ENCODE measurements at regions not wholly inside any gene's neighbourhood (a gene's known extent, or its start where the extent isn't known, plus 50 kb on each side); places are given as distances from the start of the nearest gene placed in this dataset.
"Not testable (repeated sequence)": the region's sequence is repeated elsewhere in the genome, so short reads cannot be mapped to it uniquely, and the experiment has no call there.

DNA sequence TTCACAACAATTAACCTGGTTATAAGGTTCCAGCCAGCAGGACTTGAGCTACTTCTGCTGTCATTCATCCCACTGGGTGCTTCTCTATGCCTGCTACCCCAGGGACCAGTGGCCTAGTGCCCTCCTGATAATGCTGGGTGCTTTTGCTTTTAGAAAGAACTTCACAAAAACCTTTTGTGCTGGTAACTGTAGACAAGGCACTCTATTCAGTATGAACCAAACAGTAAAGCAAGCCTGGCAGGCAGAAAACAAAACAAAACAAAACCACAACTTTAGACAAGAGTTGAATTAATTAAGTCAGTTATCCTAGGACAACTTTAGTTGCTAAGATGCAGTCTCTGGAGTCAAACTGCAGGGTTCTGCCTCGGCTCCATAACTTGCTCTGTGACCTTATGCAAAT, 61.9 kb upstream of the ADGRL2 start:
- DNase-seq: no peak

GRCh38 chr1:81733480-81733879, 67.3 kb upstream of the ADGRL2 start:
- no peak for DNase-seq

DNA sequence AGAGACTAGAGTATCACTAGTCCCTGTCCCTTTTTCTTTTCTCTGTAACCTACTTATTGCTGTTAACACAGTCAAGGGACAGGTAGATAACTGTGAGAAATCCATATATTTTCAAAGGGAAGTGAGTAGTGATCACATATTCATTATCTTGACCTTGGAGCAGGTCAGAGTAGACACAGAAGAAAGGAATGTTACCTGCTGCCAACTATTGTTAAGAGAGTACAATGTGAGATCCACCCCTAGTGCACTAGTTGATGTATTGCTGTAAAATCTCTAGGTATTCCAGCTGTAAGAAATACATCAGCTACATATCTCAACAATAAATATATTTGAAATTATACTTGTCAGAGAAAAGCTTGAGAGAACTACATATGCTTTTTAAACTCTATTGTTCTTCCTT, 68.7 kb upstream of the ADGRL2 start:
- DNase-seq: no peak

- DNase-seq: no peak
Measured at GRCh38 chr1:81730881-81731280, 69.9 kb upstream of the ADGRL2 start.

DNA sequence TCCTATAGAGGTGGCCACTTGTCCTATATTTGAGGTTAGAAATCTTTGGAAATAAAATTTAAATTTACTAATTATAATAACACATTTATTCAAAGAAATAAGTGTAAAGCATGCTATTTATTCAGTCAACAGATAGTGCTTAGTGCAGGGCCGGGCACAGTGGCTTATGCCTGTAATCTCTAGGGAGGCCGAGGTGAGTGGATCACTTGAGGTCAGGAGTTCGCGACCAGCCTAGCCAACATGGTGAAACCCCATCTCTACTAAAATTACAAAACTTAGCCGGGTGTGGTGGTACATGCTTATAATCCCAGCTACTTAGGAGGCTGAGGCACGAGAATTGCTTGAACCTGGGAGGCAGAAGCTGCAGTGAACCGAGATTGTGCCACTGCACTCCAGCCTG, 70.4 kb upstream of the ADGRL2 start:
- not testable (repeated sequence) for DNase-seq

GRCh38 chr1:81729818-81730217, 70.9 kb upstream of the ADGRL2 start:
- no peak for DNase-seq

GRCh38 chr1:81729239-81729638, 71.5 kb upstream of the ADGRL2 start:
- DNase-seq: no peak

DNA sequence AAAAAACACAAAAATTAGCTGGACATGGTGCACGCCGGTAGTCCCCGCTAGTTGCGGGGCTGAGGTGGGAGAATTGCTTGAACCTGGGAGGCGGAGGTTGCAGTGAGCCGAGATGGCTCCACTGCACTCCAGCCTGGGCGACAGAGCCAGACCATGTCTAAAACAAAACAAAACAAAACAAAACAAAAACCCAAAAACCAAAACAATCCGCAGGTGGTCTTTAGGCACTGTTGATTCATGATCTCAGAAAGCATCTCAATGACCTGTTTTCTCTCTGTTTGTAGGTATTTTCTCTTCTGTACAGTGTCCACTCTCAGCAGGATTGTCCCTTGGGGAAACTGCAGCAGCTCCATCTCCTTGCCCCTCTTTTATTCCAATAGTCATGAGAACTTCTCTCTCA, 74.9 kb upstream of the ADGRL2 start:
- no peak for DNase-seq

DNA sequence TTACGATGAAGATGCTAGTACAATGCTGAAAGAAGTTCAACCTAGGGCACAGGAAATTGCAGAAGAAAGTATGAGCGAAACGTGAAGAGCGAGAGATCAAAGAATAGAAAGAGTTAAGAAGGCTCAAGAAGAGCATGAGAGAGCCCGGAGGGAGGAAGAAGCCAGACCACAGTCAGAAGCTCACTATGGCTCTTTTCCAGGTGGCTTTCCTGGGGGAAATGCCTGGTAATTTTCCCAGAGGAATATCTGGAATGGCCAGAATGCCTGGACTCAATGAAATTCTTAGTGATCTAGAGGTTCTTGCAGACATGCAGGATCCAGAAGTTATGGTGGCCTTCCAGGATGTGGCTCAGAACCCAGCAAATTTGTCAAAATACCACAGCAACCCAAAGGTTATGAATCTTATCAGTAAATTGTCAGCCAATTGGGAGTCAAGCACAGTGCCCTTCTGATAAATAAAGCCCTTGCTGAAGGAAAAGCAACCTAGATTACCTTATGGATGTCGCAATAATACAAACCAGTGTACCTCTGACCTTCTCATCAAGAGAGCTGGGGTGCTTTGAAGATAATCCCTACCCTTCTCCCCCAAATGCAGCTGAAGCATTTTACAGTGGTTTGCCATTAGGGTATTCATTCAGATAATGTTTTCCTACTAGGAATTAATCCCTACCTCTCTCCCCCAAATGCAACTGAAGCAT, 78.0 kb upstream of the ADGRL2 start:
- DNase-seq: not testable (repeated sequence)

DNA sequence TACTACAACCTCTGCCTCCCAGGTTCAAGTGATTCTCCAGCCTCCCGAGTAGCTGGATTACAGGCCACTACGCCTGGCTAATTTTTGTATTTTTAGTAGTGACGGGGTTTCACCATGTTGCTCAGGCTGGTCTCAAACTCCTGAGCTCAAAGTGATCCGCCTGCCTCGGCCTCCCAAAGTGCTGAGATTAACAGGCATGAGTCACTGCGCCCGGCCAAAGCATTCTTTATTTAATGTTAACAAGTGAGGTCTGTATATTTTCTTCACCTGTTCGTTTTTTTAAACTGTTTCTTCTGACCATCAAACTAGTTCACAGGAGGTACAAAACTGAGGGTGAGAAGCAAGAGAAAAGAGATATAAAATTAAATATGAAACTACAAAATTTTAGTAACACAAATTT, 80.5 kb upstream of the ADGRL2 start:
- not testable (repeated sequence) for DNase-seq

GRCh38 chr1:81717230-81717629, 83.5 kb upstream of the ADGRL2 start:
- no peak for DNase-seq

DNA sequence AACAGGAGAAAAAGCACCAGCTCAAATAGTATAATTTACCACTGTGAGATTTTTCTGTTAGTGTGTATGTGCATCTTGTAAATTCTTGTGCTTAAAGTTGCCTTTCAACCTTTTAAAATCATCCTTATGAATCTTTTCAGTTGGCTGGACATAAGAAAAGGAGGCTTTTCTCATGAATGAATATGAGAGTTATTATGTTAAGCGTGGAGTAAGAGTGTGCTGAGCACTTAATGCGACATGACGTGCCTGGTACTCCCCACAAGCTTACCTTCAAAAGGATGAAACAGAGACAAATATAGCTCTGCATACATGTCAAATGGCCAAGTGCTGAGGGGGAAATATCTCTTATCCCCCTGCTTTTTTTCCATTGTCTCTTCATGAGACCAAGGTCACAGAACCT, 85.3 kb upstream of the ADGRL2 start:
- DNase-seq: no peak

DNA sequence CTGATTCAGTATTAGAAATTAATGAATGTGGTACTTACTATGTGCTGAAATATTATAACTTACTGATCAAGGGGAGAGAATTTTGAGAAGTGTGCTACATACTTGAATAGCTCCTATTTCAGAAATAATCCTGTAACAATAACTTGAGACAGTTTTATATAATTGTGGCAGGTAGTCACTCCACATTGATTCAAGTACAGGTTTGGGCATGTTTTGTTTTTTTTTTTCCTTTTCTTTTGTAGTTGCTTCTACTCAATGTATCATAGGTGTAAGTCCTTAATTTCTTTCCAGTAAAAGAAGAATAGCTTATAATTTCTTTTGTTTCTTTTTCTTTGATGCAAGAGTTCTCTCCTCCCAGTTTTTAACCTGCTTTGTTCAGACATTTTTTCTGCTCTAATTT, 86.1 kb upstream of the ADGRL2 start:
- no peak for DNase-seq

DNA sequence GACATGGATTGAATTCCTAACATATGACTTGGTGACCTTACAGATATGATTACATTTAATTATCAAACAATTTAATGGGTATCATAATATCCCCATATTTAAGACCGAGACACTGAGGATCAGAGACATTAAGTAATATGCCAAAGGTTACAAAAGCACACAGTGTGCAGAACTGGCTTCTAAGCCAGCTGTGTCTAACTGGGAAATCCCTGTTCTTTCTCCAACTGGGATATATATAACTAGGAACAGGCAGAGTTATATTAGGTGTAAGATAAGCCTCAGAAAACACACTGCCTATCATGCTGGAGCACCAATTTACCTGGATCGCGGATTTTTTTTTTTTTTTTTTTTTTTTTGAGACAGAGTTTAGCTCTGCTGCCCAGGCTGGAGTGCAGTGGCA, 88.3 kb upstream of the ADGRL2 start:
- DNase-seq: no peak

GRCh38 chr1:81710857-81711256, 89.9 kb upstream of the ADGRL2 start:
- DNase-seq: no peak

GRCh38 chr1:81708250-81708649, 92.5 kb upstream of the ADGRL2 start:
- no peak for DNase-seq

DNA sequence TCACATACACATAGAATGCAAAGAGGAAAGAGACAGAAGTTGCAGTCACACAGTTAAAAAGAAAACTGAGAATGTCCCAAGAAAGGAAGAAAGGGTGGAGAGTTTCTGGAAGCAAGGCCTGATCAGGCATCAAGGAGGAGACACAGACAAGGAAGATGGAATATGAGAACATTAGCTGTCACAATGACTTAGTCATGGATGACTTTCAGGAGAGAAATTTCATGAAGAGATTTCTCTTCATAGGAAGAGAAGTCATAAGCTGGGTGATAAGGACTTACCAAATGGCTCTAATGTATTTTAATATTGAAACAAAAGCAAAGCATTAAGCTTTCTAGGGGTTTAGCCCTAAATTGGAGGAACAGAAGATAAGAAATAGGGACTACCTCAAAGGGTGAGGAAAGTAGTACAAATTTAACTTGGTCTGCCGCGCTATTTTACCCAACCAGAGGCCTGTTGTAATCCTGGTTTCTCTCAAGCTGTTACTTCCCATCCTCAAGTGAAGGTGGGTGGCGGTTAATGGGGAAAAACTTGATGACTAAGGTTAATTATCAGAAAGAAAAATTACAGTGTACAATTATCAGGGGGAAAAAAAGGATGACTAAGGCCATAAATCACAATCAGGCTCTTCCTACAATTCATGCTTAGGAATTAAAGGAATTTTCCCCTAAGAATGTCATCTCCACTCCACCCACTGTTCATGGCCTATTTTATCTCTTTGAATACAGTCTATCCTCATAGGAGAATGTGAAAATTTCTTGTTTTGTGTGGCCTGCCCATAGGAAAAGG, 93.9 kb upstream of the ADGRL2 start:
- DNase-seq: no peak

DNA sequence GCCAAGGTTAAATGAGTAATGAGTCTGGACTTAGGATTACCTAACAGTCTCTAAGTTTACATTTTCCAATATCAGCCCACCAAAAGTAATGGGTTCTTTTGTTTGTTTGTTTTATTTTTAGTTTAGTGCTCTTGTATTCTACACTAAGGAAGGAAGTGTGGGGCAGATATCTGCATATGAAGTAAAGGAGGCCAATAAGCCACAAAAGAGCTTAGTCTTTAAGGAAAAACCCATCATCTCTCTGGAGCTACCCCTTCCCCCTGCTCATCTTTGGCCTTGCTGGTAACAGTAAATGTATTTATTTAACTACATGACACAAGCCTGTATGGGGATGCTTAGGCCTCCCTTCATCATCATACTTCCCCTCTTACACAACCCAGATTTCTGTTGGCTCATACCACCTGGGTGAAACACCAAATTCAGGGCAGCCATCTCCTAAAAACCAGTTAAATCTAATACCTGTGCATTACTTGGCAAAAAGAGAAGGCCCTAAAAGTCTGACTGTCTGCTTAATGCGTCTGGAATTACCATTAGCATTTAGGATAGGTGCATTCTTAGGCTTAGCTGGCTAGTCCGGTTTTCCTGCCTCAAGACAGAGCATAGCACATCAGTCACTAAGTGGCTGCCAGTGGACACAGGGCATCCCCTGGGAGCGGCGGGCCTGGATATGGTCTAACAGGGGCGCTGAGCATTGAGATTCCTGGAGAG, 96.8 kb upstream of the ADGRL2 start:
- DNase-seq: no peak

DNA sequence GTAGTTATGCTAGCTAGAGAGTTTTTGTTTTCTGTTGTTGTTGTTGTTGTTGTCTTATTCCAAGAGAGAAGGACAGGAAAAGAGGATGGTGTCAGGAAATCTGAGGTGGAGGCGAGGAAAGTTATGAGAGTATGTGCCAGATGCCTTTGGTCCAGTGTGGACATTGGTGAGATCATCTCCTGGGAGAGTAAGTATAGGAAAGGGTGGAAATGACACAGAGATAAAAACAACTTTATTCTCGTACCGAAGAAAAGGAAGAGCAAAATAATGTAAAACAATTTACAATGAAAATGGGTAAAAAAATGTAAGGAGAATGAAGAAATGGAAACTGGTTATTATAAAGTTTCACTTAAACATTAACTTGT, 97.4 kb upstream of the ADGRL2 start:
- DNase-seq: no peak

GRCh38 chr1:81702903-81703302, 97.8 kb upstream of the ADGRL2 start:
- DNase-seq: no peak

DNA sequence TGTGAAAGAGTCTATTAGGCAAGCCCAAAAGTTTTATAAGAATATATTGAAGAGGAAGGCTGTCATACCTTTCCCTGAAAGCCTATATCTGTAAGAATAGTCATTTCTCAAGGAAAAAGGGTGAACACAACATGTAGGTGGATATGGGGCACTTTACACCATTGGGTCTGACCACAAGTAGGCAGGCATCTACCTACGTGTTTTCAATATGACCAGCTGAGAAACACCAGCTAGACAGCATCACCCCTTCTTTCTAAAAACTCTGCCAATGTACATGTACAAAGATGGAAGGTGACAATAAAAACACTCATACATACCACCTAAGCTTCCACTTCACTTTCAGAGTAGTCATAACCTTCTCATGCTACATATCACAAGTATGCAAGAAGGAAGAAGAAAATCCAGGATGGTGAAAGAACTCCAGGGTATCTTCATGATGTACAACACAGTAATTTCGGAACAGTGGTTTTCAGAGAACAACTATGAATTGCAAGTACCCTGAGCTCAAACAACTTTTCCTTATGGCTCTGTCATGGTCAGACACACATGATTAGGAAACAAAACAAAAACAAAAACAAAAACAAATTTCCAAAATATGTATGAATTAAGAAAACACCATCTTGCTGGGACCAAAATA, 98.5 kb upstream of the ADGRL2 start:
- DNase-seq: no peak

GRCh38 chr1:81700728-81701470, 99.8 kb upstream of the ADGRL2 start:
- no peak for DNase-seq

DNA sequence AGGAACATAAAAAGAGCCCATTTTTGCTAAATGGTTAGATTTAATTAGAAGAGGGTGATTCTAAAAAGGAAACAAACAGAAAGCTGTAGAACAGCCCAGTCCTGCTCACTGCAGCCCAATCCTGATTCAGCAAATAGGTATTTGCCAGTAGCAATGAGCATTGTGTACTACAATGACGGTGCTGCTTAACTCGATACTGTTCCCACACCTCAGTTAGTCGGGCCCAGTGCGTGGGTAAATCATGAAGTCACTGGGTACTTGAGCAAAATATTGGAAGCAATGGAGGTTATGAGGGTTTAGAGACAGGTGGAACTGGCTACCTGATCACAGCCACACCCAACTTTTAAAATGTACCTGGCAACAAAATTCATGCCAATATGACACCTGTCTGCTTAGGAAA, 101.5 kb upstream of the ADGRL2 start:
- DNase-seq: no peak
